WTC11 (cell line): ENCODE measurements at regions not wholly inside any gene's neighbourhood (a gene's known extent, or its start where the extent isn't known, plus 50 kb on each side); places are given as distances from the start of the nearest gene placed in this dataset.
"Not testable (repeated sequence)": the region's sequence is repeated elsewhere in the genome, so short reads cannot be mapped to it uniquely, and the experiment has no call there.

Experiments used
- NFATC4 ChIP-seq: fragments of 250-450 bp; sonication (Bioruptor Pico); IDR thresholded peaks from 2 replicates; pipeline ENCODE4 v1.9.0; 2021; ENCODE audit warnings: mild to moderate bottlenecking
- TF ChIP-seq, protein P1 (sequence below): sonication (generic); formaldehyde crosslinking; IDR thresholded peaks from 2 replicates; pipeline ENCODE4 v1.8.1; 2022; ENCODE audit warnings: low read depth, missing genetic modification reagents, borderline replicate concordance

DNA sequence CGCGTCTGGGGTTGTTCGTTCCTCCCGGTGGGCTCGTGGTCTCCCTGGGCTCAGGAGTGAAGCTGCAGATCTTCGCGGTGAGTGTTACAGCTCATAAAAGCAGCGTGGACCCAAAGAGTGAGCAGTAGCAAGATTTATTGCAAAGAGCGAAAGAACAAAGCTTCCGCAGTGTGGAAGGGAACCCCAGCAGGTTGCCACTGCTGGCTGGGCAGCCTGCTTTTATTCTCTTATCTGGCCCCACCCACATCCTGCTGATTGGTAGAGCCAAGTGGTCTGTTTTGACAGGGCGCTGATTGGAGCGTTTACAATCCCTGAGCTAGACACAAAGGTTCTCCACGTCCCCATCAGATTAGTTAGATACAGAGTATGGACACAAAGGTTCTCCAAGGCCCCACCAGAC lies 1909.2 kb downstream of the ARAP2 start:
- TF ChIP-seq, protein P1, sequence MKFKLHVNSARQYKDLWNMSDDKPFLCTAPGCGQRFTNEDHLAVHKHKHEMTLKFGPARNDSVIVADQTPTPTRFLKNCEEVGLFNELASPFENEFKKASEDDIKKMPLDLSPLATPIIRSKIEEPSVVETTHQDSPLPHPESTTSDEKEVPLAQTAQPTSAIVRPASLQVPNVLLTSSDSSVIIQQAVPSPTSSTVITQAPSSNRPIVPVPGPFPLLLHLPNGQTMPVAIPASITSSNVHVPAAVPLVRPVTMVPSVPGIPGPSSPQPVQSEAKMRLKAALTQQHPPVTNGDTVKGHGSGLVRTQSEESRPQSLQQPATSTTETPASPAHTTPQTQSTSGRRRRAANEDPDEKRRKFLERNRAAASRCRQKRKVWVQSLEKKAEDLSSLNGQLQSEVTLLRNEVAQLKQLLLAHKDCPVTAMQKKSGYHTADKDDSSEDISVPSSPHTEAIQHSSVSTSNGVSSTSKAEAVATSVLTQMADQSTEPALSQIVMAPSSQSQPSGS (CRISPR knock-in tag) = not testable (repeated sequence)
- not testable (repeated sequence) for TF ChIP-seq NFATC4
